Common myeloid progenitor, CD34-positive (primary cell): ENCODE measurements at regions not wholly inside any gene's neighbourhood (a gene's known extent, or its start where the extent isn't known, plus 50 kb on each side); places are given as distances from the start of the nearest gene placed in this dataset.

Experiments used
- CTCF ChIA-PET: fragments of 350-600 bp; sonication (Branson Sonifier 250); formaldehyde crosslinking; loops from one replicate; lab custom pipeline; 2021; ENCODE audit warnings: antibody characterized with exemption; lab: Charles Lee
- POLR2A ChIA-PET: fragments of 350-600 bp; sonication (Branson Sonifier 250); formaldehyde crosslinking; loops from one replicate; lab custom pipeline; 2021; ENCODE audit warnings: antibody characterized with exemption; lab: Charles Lee
- DNase-seq, 3 donors: peaks; one replicate each; pipeline versions ENCODE4 v3.0.0 to v3.0.0-alpha.2; 2013
- H3K27ac ChIP-seq, 2 experiments: 1 replicate in 1 of 2; 2 replicates in 1 of 2; pipeline ENCODE4 v1.7.0; 2013; ENCODE audit warnings: inconsistent platforms in 2 of 2, low read length in 2 of 2, mild to moderate bottlenecking in 2 of 2, low read depth in 1 of 2, moderate library complexity in 1 of 2; ENCODE audit not compliant: severe bottlenecking in 2 of 2, insufficient read depth in 1 of 2, poor library complexity in 1 of 2
- H3K27me3 ChIP-seq, 5 experiments: replicated peaks in 2 of 5; 1 replicate in 3 of 5; 2 replicates in 2 of 5; pipeline versions ENCODE4 v1.6.1 to v1.7.0; 2013; ENCODE audit warnings: low read length in 4 of 5, mild to moderate bottlenecking in 2 of 5, moderate library complexity in 2 of 5, inconsistent platforms in 1 of 5; ENCODE audit not compliant: insufficient read depth in 5 of 5, control insufficient read depth in 4 of 5
- H3K36me3 ChIP-seq, 4 experiments: 1 replicate in 2 of 4; 2 replicates in 2 of 4; pipeline versions ENCODE4 v1.6.1 to v1.7.0; 2013; ENCODE audit warnings: low read length in 3 of 4, control low read depth in 1 of 4, mild to moderate bottlenecking in 1 of 4; ENCODE audit not compliant: control insufficient read depth in 4 of 4, insufficient read depth in 4 of 4
- H3K4me1 ChIP-seq, 4 experiments: 1 replicate in 3 of 4; 2 replicates in 1 of 4; pipeline versions ENCODE4 v1.6.1 to v1.7.1; 2013; ENCODE audit warnings: low read length in 3 of 4, mild to moderate bottlenecking in 3 of 4, control low read depth in 1 of 4, inconsistent platforms in 1 of 4, moderate library complexity in 1 of 4; ENCODE audit not compliant: control insufficient read depth in 4 of 4, insufficient read depth in 4 of 4; ENCODE audit errors: control extremely low read depth in 1 of 4
- H3K4me3 ChIP-seq, 7 experiments: 1 replicate in 4 of 7; 2 replicates in 3 of 7; pipeline versions ENCODE4 v1.5.1 to v1.7.0; 2013; ENCODE audit warnings: mild to moderate bottlenecking in 7 of 7, low read length in 6 of 7, moderate library complexity in 6 of 7, inconsistent platforms in 2 of 7, low read depth in 2 of 7, control low read depth in 1 of 7; ENCODE audit not compliant: insufficient read depth in 4 of 7, control insufficient read depth in 1 of 7; ENCODE audit errors: extremely low read depth in 1 of 7
- H3K9me3 ChIP-seq, 5 experiments: 1 replicate in 4 of 5; 2 replicates in 1 of 5; pipeline versions ENCODE4 v1.6.1 to v1.7.1; 2013; ENCODE audit warnings: low read length in 4 of 5, mild to moderate bottlenecking in 2 of 5, inconsistent platforms in 1 of 5, low read depth in 1 of 5, moderate library complexity in 1 of 5; ENCODE audit not compliant: control insufficient read depth in 4 of 5, insufficient read depth in 2 of 5; ENCODE audit errors: control extremely low read depth in 1 of 5
- WGBS: methylation state at CpG from one replicate; pipeline ENCODE4 v1.1.5; 2013; ENCODE audit not compliant: insufficient coverage; 5-methylcytosine and 5-hydroxymethylcytosine counted together

- ChIA-PET POLR2A (interaction anchor here (0.6 kb wide), 1 partner anchor 11 kb away, joined by 4 read pairs; no protein-coding TSS in a partner anchor), CTCF (no interaction called here)
- no peak overlapping the region for H3K27ac ChIP-seq
- no peaks in the 10 kb centered on the region for H3K4me1 ChIP-seq
- no peak for DNase-seq
- no peaks in the 10 kb centered on the region for H3K9me3 ChIP-seq
- no peak overlapping the region for H3K4me3 ChIP-seq
- H3K36me3 ChIP-seq = no peaks in the 10 kb centered on the region
- H3K27me3 ChIP-seq = no peaks in the 10 kb centered on the region
Measured at GRCh38 chr4:74651198-74651597, 143.1 kb downstream of the BTC start.

- no peak for DNase-seq
- Histone ChIP-seq H3K27ac (no peak overlapping the region), H3K9me3 (no peaks in the 10 kb centered on the region), H3K4me1 (no peaks in the 10 kb centered on the region), H3K4me3 (no peak overlapping the region), H3K36me3 (no peaks in the 10 kb centered on the region), H3K27me3 (no peaks in the 10 kb centered on the region)
- POLR2A ChIA-PET = no interaction called here
- CTCF ChIA-PET = interaction anchor here (0.6 to 1.0 kb wide), 6 partner anchors 16 to 110 kb away, joined by 3 to 5 read pairs (median 3); no protein-coding TSS in a partner anchor
- 100% methylated on average over 4 of the region's 7 CpGs for WGBS
Measured at GRCh38 chr4:74653331-74654229, 140.7 kb downstream of the BTC start.

- no peak overlapping the region for H3K27ac ChIP-seq
Measured at GRCh38 chr4:74654230-74654681, 140.1 kb downstream of the BTC start.

GRCh38 chr4:74656596-74656995 lies 137.7 kb downstream of the BTC start:
- Histone ChIP-seq H3K36me3 (no peaks in the 10 kb centered on the region), H3K4me3 (no peak overlapping the region), H3K9me3 (no peaks in the 10 kb centered on the region), H3K27me3 (no peaks in the 10 kb centered on the region), H3K4me1 (peaks cover 0 to 6% (median 2%) of the 10 kb centered on the region in 4 experiments), H3K27ac (no peak overlapping the region)
- WGBS = 100% methylated on average over 1 of the region's 1 CpG
- ChIA-PET POLR2A (no interaction called here), CTCF (no interaction called here)
- DNase-seq = no peak

More at GRCh38 chr4:74654230-74654681, 140.1 kb downstream of the BTC start:
- no peaks in the 10 kb centered on the region for H3K4me1 ChIP-seq
- POLR2A ChIA-PET = no interaction called here
- no peaks in the 10 kb centered on the region for H3K36me3 ChIP-seq
- CTCF ChIA-PET = interaction anchor here (0.6 to 1.0 kb wide), 5 partner anchors 17 to 110 kb away, joined by 3 to 5 read pairs (median 3); no protein-coding TSS in a partner anchor
- WGBS = 89% methylated on average over 8 of the region's 8 CpGs
- no peak for DNase-seq
- H3K4me3 ChIP-seq = no peak overlapping the region
- H3K27me3 ChIP-seq = no peaks in the 10 kb centered on the region
- no peaks in the 10 kb centered on the region for H3K9me3 ChIP-seq

GRCh38 chr4:74658116-74658515 lies 136.2 kb downstream of the BTC start:
- H3K9me3 ChIP-seq = no peaks in the 10 kb centered on the region
- DNase-seq = no peak
- no peak overlapping the region for H3K4me3 ChIP-seq
- WGBS = no CpG with 5 or more reads among the region's 1 CpG
- H3K4me1 ChIP-seq = peaks cover 0 to 6% (median 2%) of the 10 kb centered on the region in 4 experiments
- ChIA-PET CTCF (no interaction called here), POLR2A (no interaction called here)
- H3K27me3 ChIP-seq = no peaks in the 10 kb centered on the region
- no peaks in the 10 kb centered on the region for H3K36me3 ChIP-seq
- no peak overlapping the region for H3K27ac ChIP-seq

- Histone ChIP-seq H3K4me3 (no peak overlapping the region), H3K4me1 (peaks cover 0 to 6% (median 2%) of the 10 kb centered on the region in 4 experiments), H3K27ac (no peak overlapping the region), H3K27me3 (no peaks in the 10 kb centered on the region), H3K36me3 (no peaks in the 10 kb centered on the region), H3K9me3 (no peaks in the 10 kb centered on the region)
- WGBS = 100% methylated on average over 1 of the region's 3 CpGs
- DNase-seq = peak; percentile 86 to 94 (median 94)
- CTCF ChIA-PET = interaction anchor here (1.2 kb wide), 1 partner anchor 13 kb away, joined by 3 read pairs; no protein-coding TSS in a partner anchor
- POLR2A ChIA-PET = no interaction called here
Measured at GRCh38 chr4:74659576-74660411, 134.5 kb downstream of the BTC start.
